ENCODE measurements at regions not wholly inside any gene's neighbourhood (a gene's known extent, or its start where the extent isn't known, plus 50 kb on each side); places are given as distances from the start of the nearest gene placed in this dataset.
"Not testable (repeated sequence)": the region's sequence is repeated elsewhere in the genome, so short reads cannot be mapped to it uniquely, and the experiment has no call there.

GRCh38 chr2:91462292-91462691 lies 2770.8 kb downstream of the RPIA start:
- TF ChIP-seq CTCF (conservative IDR thresholded peaks at IDR 0.05; ENCODE audit: low read depth in 2 of 2); CREB1 (CRISPR knock-in tag; IDR thresholded peaks at IDR 0.05; ENCODE audit: low read depth); EZH2phosphoT487 (IDR thresholded peaks at IDR 0.05; ENCODE audit: unreplicated experiment); STAT1 (IDR thresholded peaks at IDR 0.05; ENCODE audit: unreplicated experiment); EZH2 (IDR thresholded peaks at IDR 0.05; ENCODE audit: low read depth, unreplicated experiment); POLR2AphosphoS5 (IDR thresholded peaks at IDR 0.05; ENCODE audit: low read depth); ETS1 (IDR thresholded peaks at IDR 0.05): not testable (repeated sequence)
- TF ChIP-seq, protein P1, sequence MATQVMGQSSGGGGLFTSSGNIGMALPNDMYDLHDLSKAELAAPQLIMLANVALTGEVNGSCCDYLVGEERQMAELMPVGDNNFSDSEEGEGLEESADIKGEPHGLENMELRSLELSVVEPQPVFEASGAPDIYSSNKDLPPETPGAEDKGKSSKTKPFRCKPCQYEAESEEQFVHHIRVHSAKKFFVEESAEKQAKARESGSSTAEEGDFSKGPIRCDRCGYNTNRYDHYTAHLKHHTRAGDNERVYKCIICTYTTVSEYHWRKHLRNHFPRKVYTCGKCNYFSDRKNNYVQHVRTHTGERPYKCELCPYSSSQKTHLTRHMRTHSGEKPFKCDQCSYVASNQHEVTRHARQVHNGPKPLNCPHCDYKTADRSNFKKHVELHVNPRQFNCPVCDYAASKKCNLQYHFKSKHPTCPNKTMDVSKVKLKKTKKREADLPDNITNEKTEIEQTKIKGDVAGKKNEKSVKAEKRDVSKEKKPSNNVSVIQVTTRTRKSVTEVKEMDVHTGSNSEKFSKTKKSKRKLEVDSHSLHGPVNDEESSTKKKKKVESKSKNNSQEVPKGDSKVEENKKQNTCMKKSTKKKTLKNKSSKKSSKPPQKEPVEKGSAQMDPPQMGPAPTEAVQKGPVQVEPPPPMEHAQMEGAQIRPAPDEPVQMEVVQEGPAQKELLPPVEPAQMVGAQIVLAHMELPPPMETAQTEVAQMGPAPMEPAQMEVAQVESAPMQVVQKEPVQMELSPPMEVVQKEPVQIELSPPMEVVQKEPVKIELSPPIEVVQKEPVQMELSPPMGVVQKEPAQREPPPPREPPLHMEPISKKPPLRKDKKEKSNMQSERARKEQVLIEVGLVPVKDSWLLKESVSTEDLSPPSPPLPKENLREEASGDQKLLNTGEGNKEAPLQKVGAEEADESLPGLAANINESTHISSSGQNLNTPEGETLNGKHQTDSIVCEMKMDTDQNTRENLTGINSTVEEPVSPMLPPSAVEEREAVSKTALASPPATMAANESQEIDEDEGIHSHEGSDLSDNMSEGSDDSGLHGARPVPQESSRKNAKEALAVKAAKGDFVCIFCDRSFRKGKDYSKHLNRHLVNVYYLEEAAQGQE (IDR thresholded peaks at IDR 0.05; ENCODE audit: unreplicated experiment) = not testable (repeated sequence)

Data from GM23338 (cell line).